ENCODE measurements at regions not wholly inside any gene's neighbourhood (a gene's known extent, or its start where the extent isn't known, plus 50 kb on each side); places are given as distances from the start of the nearest gene placed in this dataset.

DNA sequence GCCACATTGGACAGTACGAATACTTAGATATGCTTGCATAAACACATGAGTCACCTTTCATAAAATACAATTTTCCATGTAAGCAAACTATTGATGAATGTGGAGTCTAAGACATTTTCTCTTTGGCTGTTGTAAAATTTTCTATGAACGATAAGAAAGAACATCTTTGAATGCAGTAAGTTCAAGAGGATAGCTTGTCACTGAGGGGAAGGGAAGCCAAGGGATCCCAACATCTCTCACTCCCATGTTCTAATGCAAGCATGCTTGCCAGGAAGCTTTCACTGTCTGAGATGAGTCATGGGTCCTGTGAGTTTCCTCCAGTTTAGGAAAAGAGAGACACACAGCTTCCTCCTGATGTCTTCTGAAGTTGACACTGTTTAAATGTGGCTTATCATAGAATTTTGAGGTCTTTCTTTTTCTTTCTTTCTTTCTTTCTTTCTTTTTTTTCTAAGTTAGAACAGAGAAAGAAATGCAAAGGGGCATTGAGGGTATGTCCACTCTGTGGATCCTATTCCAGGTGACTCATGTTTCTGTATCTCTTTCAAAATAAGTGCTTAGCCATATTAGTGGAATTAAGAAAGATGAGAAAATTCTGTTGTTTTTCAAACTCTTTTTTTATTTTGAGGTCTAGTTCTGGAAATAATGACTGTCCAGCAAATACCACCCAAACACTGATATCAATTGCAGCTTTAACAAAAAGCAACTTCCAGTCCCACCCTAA, 146.6 kb downstream of the RDH14 start:
- 10% methylated on average over 2 of the region's 2 CpGs for WGBS (ENCODE audit: insufficient coverage, insufficient replicate concordance, low lambda C conversion rate, missing lambda C conversion rate)
- intact Hi-C loops (cut with micrococcal nuclease; ENCODE audit: unreplicated experiment) (no loop called here), in situ Hi-C loops (cut with MboI) (no loop called here)
- TF ChIP-seq NFXL1 (IDR thresholded peaks at IDR 0.05; ENCODE audit: borderline replicate concordance) (no peak), CHD1 (IDR thresholded peaks at IDR 0.05; ENCODE audit: low read depth, low read length) (no peak), ZNF24 (IDR thresholded peaks at IDR 0.05) (no peak), HDAC6 (IDR thresholded peaks at IDR 0.05; ENCODE audit: unreplicated experiment) (no peak), CTCF (IDR thresholded peaks at IDR 0.05 in 2 of 3, conservative IDR thresholded peaks at IDR 0.05 in 1 of 3; ENCODE audit: control insufficient read depth in 2 of 3, extremely low read depth in 1 of 3, insufficient read depth in 1 of 3, low read depth in 3 of 3, low read length in 3 of 3) (no peak), CREM (IDR thresholded peaks at IDR 0.05; ENCODE audit: low read depth) (no peak), ZNF274 (IDR thresholded peaks at IDR 0.05; ENCODE audit: insufficient read depth, insufficient read length) (no peak), MYC (IDR thresholded peaks at IDR 0.05; ENCODE audit: insufficient read depth, insufficient read length, insufficient replicate concordance, low read length, severe bottlenecking) (no peak), ZNF217 (IDR thresholded peaks at IDR 0.05) (no peak), YY1 (IDR thresholded peaks at IDR 0.05; ENCODE audit: low read depth, low read length) (no peak), PML (IDR thresholded peaks at IDR 0.05; ENCODE audit: low read length) (no peak), SMARCA5 (IDR thresholded peaks at IDR 0.05) (no peak), SIN3A (IDR thresholded peaks at IDR 0.05; ENCODE audit: low read depth, low read length) (no peak), POLR2AphosphoS2 (IDR thresholded peaks at IDR 0.05; ENCODE audit: low read depth, low read length) (no peak), HDAC2 (IDR thresholded peaks at IDR 0.05) (no peak), FOXK2 (IDR thresholded peaks at IDR 0.05) (no peak), CEBPZ (IDR thresholded peaks at IDR 0.05; ENCODE audit: low read depth, low read length) (no peak)
- TF ChIP-seq, protein P1, sequence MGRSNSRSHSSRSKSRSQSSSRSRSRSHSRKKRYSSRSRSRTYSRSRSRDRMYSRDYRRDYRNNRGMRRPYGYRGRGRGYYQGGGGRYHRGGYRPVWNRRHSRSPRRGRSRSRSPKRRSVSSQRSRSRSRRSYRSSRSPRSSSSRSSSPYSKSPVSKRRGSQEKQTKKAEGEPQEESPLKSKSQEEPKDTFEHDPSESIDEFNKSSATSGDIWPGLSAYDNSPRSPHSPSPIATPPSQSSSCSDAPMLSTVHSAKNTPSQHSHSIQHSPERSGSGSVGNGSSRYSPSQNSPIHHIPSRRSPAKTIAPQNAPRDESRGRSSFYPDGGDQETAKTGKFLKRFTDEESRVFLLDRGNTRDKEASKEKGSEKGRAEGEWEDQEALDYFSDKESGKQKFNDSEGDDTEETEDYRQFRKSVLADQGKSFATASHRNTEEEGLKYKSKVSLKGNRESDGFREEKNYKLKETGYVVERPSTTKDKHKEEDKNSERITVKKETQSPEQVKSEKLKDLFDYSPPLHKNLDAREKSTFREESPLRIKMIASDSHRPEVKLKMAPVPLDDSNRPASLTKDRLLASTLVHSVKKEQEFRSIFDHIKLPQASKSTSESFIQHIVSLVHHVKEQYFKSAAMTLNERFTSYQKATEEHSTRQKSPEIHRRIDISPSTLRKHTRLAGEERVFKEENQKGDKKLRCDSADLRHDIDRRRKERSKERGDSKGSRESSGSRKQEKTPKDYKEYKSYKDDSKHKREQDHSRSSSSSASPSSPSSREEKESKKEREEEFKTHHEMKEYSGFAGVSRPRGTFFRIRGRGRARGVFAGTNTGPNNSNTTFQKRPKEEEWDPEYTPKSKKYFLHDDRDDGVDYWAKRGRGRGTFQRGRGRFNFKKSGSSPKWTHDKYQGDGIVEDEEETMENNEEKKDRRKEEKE (IDR thresholded peaks at IDR 0.05), result no peak
- Histone ChIP-seq H2AFZ (ENCODE audit: control insufficient read depth, low read depth, low read length) (no peak overlapping the region), H3K4me3 (no peak overlapping the region), H3K27ac (ENCODE audit: control insufficient read depth, insufficient read depth) (no peak overlapping the region), H3K27me3 (replicated peaks in 1 of 2; ENCODE audit: control insufficient read depth in 2 of 2, insufficient read depth in 2 of 2, low read length in 1 of 2) (no peaks in the 10 kb centered on the region), H3K4me2 (ENCODE audit: control insufficient read depth, insufficient read depth) (no peak overlapping the region), H3K9ac (ENCODE audit: control insufficient read depth, insufficient read depth, low read length) (no peak overlapping the region), H4K20me1 (ENCODE audit: control insufficient read depth, insufficient read depth) (no peaks in the 10 kb centered on the region), H3K4me1 (ENCODE audit: control insufficient read depth, insufficient read depth, low read length) (no peaks in the 10 kb centered on the region), H3K9me3 (replicated peaks; ENCODE audit: control insufficient read depth, insufficient read depth, low read length) (no peaks in the 10 kb centered on the region), H3K36me3 (ENCODE audit: control insufficient read depth in 2 of 2, insufficient read depth in 2 of 2, low read length in 1 of 2) (no peaks in the 10 kb centered on the region), H3K79me2 (ENCODE audit: control insufficient read depth, insufficient read depth, low read length) (no peaks in the 10 kb centered on the region)
- POLR2A ChIA-PET, result no interaction called here
- FAIRE-seq (no peak), ATAC-seq (no peak), DNase-seq (ENCODE audit: low read depth, low spot score) (no peak)
- SMC1A ChIA-PET (ENCODE audit: uncharacterized antibody, unreplicated experiment), result interaction anchor here (1.3 kb wide), 1 partner anchor 10 kb away, joined by 3 read pairs; no protein-coding TSS in a partner anchor
- CTCF ChIA-PET, result interaction anchor here (1.5 to 2.5 kb wide), 2 partner anchors 9 to 11 kb away, joined by 5 to 7 read pairs; no protein-coding TSS in a partner anchor
- RAD21 ChIA-PET (ENCODE audit: unreplicated experiment), result no interaction called here
- BruUV-seq (replicated peaks), result no TSS peak
